DMS114 treated with DMSO at 0.1 percent for 48 hours (cell line): ENCODE measurements at regions not wholly inside any gene's neighbourhood (a gene's known extent, or its start where the extent isn't known, plus 50 kb on each side); places are given as distances from the start of the nearest gene placed in this dataset.
"Not testable (repeated sequence)": the region's sequence is repeated elsewhere in the genome, so short reads cannot be mapped to it uniquely, and the experiment has no call there.

Source experiments
- DNase-seq: peaks from one replicate; lab custom pipeline; 2025; ENCODE audit not compliant: unreplicated experiment; lab: John Stamatoyannopoulos, UW

DNA sequence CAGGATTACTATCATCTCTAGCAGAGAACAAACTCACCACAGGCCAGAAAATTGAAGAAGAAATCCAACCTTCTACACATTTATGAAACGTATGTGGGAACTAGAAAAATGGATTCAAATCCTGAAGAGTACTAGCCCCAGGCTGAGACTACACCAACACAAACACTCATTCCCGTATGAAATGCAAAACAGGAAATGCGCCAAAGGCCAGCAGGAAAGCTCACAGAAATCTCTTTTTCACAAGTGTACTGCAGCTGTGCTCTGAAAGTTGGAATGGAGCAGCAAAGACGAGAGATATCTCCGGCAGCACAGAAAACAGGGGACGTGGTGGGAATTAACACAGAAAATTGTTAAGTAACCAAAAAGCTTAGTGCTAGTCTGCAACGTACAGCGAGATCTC lies 913.5 kb downstream of the TDRD15 start:
- DNase-seq: no peak

DNA sequence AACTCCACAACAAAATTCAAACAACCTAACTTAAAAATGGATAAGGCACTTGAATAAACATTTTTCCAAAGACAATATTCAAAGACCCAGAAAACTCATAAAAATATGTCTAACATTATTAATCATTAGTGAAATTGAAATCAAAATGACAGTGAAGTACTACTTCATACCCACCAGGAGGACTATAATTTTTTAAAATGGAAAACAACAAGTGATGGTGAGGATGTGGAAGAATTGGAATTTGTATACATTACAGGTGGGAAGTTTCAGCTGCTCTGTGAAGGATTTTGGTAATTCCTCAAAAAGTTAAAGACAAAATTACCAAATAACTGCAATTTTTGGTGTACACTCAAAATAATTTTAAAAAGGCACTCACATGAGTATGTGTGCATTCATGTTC lies 920.0 kb downstream of the TDRD15 start:
- no peak for DNase-seq

DNA sequence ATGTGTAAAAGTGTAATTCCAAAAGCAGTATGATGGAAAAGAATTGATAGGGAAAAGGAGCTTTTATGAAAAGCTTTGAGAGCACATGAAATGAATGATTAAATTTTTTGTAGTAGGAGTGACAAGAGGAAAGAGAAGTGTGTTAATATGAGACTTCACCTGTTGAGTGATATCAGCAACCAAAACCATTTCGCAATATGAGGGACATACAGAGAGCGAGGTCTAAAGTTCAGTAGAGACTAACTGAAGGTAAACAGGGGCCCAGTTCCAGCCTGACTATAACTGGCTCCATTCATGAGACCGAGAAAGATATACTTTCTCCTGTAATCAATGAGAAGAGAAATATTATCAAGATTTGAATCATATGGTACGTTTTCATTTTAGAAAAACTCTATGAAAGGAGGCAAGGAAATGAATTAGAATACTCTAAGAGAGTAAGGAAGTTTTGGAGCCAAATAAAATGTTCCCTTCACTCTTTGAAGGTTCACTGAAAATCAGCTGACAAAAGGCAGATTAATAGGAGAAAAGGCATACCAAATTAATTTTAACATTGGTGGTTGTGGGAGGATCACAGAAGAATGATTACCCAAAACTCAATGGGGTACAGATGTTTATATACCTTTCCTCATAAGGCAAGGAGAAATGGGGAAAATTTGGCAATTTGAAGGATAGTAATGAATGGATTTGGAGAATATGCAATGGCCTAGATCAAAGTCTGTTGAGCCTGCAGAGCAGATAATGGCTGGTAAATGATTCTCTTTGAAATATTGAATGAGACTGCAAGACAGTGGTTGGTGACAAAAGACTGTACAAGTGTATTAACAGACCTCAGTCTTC lies 932.2 kb downstream of the TDRD15 start:
- DNase-seq: no peak

DNA sequence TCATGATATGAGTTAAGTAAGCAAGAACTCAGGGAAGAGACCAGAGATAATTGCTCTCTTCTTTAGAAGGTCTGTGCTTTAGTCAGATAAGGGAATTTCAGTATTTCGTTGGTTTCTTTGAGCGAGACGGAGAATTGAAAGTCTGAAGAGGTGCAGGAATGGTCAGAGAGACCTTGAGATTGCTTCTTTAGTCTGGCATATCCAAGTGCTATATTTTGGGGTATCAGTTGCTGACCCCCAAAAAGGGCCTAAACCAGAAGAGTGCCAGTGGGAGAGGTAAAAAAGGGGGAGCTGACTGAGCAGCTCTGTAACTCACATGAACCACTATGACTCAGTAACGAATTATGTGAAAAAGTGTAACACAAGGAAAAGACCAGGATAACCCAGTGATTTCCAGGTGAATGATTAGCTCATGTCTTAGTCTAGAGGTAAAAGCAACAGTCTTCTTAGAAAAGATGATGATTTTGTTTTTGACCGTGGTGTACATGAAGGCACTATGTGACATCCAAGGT lies 932.9 kb downstream of the TDRD15 start:
- DNase-seq: no peak

DNA sequence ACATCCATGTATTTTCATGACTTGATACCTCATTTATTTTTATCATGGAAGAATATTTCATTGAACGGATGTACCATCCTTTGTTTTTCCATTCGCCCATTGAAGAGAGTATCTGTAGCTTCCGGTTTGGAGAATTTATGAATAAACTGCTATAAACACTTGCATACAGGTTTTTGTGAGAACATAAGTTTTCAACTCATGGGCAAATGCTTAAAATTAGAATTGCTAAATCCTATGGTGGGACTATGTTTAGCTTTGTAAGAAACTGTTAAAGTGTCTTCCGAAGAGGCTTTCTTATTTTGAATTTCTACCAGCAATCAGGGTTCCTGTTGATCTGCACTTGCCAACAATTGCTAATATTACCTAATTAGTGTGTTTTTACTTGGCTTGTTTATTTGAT lies 938.9 kb downstream of the TDRD15 start:
- DNase-seq: no peak

DNA sequence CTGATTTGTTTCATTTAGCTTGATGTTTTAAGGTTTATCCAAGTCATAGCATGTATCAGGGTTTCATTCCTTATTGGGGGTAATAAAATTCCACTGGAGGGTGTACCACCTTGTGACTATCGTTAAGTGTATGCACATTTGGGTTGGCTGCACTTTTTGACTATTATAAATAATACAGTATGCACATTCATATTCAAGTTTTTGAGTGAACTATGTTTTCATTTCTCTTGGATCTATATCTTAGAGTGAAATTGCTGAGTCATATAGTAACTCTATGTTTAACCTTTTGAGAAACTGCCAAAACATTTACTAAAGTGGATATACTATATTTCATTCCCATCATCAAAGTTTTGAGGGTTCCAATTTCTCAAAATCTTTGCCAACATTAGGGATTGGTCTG lies 952.7 kb downstream of the TDRD15 start:
- no peak for DNase-seq

DNA sequence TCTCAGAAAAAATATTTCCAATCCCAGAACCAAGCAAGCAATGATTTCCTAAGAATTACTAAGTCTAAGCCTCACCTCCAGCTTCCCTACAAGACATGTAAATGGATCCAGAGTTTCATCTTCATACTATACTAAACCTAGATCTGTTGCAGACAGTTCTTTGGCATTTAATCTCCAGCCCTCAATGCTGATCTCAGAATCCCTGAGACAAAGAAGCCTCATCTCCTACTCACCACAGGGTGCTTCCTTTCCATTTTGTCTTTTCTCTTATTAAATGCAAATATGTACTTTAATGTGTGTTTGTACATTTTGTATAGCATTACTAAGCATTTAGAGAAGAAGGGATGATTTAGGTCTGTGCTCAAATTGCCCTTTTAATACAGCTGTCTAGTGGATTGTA lies 954.9 kb downstream of the TDRD15 start:
- DNase-seq: no peak

DNA sequence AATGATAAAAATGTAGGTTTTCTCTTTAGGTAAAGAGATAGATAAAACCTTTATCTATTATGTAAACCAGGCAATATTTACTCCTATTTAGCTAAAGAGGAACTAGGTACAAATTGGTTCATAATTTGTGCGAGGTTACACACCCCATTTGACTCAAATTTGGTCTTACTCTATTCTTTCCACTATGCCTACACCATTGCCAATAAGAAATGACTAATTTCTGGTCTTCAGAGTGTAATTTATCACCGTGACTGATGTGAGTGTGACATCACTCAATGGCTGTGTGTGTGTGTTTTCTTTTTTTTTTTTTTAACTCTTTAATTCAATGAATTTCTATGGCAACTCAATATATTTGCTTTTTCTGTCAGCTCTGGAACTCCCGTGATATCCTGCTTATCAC lies 955.8 kb downstream of the TDRD15 start:
- no peak for DNase-seq

DNA sequence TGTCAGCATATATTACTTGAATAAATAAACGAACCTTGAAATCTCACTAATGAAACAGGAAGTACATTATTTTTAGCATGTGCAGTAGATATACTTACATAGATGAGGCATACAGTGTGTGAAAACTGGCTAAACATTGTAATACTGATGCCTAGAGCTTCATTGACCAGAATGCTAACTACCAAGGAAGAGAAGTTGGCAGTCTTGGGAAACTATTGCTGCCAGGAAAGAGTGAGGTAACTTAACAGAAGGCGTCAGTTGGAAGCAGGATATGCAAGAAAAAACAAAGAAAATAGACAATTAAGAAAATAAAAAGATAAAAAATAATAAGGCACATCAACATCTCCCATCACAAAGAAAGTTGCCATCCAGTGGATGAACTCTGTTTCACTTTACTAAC lies 963.0 kb downstream of the TDRD15 start:
- no peak for DNase-seq

DNA sequence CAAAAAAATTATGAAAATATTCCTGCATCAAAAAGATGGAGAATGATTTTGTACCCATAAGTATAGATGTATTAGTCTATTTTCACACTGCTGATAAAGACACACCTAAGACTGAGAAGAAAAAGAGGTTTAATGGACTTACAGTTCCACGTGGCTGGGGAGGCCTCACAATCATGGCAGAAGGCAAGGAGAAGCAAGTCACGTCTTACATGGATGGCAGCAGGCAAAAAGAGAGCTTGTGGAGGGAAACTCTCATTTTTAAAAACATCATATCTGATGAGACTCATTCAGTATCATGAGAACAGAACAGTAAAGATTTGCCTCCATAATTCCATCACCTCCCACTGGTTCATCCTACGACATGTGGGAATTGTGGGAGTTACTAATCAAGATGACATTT lies 979.8 kb downstream of the TDRD15 start:
- not testable (repeated sequence) for DNase-seq

DNA sequence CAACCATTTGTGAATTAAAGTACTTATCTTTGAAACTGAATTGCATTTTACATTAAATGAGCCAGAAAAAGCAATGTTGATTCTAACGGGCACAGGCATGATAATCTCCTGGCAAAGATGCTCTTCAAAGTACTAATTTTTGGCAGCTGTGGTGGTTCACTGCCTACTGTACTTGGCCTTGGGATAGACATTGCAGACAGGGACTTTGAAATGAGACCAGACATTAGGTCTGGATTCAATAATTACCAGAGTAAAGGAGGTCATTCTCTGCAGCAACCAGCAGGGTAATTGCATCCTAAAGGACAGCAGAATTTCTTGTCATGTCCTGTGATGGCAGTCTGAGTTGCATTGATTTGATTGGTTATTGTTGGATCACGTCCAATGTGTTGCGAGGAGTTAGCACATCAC lies 986.5 kb downstream of the TDRD15 start:
- no peak for DNase-seq

DNA sequence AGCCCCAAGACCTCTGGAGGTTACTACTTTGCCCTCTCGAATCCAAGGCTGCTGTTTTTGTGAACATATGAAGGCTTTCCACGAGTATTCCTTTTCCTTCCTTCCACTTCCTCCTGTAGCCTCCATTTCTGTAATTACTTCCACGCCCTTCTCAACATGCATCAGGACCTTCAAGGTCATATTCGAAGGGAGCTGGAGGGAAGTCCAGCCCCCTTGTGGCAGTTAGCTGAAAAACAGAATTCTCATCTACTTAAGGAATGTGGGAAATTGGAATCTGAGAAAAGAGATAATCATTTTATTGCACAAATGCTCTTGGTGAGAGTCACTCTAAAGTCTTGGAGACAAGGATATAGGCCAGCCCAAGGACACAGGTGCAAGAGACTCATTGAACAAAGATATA lies 1000.2 kb downstream of the TDRD15 start:
- no peak for DNase-seq

DNA sequence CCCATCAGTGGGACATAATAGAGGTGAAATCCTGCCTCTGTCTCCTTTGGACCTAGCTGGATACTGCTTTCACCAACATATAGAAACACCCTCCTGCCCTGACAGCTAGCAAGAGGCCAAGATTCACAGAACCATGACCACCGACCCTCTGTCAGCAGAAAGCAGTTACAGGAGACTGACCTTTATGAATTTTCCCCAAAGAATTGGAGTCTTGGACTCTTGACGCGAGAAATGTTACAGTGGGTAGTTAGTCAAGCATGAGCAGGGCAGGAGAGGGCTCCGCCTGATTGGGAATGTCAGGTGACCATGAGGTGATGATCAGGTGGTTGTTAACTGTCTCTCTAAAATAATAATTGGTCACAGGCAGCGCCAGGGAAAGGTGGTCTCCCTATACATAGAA lies 1002.3 kb downstream of the TDRD15 start:
- DNase-seq: no peak

DNA sequence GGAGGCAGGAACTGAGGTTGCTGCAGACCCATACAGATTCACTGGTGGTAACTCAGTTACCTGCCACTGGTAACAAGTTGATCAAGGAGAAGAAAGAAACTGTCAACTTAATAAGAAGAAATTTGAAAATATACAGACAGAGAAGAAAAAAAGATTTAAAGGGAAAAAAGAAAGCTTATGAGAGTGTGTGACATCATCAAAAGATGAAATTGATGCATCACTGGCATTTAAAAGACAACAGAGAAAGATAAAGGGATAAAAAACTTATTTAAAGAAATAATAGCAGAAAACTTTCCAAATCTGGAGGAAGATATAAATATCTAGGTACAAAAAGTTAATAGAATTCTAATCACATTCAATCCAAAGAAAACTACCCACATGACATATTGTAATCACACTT lies 1003.2 kb downstream of the TDRD15 start:
- no peak for DNase-seq

DNA sequence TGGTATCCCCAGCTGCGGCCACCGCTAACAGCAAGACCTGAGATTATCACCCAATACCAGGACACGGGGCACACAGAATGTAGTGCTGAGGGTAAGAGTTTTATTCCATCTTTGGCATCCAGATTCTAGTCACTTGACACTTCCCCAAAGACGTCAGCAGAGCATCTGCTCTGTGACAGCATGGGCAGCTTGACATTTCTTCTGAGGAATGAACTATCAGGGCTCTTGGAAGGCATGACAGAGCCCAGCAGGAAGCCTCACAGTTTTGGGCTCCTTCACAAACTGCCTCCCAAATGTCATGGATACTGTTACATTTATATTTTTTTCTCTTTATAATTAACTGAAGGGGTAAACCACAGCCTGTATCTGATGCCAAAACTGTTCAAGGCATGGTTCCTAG lies 1010.7 kb downstream of the TDRD15 start:
- no peak for DNase-seq

DNA sequence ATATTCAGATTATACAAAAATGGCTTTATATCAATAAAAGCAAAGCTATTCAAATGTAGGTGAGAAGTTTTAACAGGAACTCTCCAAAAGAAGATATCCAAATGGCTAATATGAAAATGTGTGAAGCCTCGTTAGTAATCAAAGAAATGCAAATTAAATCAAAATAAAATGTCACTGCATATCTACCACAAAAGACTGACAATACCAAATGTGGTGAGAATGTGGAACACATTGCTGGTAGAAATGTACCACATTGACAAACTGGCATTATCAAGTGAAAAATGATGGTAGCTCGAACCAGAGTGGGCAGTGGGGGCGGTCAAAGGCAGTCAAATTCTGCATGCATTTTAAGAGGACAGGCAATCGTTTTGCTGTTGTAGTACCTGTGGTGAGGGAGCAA lies 1012.7 kb downstream of the TDRD15 start:
- no peak for DNase-seq

DNA sequence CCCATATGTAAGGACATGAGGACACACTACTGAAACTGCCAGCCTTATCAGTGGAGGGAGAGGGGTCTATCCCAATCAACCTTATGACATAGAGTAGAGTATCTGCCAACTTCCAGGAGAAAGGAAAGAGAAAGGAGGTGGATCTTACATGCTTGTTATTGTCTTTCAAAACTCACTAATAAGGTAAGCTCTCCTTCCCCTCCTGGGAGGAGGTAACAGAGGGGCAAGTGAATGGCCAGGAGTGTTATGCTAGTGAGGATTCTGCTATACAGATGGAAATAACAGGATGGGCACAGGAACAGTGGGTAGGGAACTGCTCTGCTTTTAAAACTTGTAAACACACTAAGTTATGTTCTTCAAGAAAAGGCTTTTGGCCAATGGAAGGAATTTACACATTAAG lies 1020.1 kb downstream of the TDRD15 start:
- DNase-seq: no peak

DNA sequence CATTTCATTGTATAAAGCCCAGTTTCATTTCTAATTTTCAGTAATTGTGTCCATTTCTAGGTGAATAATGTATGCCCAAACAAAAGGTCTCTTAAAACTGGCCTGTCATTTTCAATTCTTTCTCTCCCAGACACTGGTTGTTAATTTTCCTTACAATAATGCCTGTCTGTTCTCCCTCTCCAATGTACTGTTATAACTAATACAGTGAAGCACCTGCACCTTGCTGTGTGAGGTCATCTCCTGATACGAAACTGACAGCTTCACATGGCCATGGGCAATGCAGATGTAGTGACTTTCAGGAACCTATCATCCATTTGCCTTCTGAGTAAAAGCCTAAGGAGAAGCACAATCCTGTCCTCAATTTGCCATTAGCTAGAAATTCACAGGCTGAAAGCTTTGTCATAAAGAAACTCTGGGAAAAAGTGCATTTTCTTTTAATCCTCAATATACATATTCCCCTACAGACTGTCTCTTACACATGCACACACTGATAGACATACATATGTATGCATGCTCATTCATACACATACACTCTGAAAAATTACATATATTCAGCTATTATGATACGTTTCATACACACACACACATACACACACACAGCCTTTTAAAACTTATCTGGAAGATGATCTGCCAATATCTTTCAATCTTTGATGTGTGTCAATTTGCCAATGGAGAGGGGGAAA lies 1030.3 kb downstream of the TDRD15 start:
- no peak for DNase-seq

DNA sequence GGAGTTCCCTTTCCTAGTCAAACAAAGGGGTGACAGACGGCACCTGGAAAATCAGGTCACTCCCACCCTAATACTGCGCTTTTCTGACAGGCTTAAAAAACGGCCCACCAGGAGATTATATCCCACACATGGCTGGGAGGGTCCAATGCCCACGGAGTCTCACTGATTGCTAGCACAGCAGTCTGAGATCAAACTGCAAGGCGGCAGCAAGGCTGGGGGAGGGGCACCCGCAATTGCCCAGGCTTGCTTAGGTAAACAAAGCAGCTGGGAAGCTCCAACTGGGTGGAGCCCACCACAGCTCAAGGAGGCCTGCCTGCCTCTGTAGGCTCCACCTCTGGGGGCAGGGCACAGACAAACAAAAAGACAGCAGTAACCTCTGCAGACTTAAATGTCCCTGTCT lies 1032.9 kb downstream of the TDRD15 start:
- DNase-seq: not testable (repeated sequence)

DNA sequence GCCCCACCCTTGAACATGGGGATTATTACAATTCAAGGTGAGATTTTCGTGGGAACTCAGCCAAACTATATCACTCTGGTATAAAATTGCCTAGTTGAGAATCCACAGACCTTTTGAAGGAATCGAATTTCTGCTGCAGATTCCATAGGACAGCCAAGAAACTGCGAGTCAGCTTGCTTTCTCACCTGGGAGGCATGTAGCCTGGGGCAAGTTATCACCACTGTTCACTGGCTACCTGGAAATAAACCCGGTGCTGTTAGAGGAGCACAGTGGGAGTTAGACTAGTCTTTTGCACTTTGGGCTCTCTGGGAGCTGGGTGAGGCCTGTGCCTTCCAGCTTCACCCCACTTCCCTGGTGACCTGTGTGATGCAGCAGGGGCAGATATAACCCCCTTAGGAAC lies 1043.5 kb downstream of the TDRD15 start:
- DNase-seq: no peak

DNA sequence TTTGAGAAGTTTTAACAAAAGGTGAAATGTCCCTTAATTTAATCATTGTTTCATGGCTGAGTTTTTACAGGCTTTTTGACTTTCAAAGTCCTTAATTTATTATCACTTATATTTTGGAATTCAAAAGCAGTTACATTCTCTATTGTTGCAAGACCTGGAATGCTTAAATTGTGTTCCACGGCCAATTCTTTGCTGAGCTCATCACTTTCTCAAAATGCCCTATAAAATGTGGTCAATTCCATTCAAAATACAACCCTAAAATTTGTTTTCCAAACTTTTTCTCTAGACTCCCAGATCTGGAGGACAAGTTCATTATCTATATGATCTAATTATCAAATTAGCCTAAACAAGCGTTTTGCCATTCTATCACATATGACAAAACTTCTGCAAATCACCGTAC lies 1051.2 kb downstream of the TDRD15 start:
- no peak for DNase-seq

DNA sequence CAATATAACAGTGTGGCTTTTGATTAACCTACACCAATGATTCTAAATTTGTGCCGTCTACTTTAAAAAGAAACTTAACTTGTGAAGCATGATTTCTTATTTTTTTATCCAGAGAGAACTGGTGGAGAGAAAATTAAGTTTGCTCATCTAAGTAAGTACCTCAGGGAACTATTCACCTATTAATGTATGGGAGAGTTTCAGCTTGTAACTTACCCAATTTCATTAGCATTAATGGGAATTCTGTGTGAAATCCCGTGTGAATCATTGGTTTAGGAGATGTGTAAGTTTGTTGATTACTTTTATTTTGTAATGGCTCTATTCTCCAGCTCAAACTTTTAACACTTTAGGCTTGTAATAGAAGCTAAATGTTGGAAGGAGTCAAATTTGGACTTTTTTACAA lies 1061.5 kb downstream of the TDRD15 start:
- no peak for DNase-seq
